ENCODE measurements at regions not wholly inside any gene's neighbourhood (a gene's known extent, or its start where the extent isn't known, plus 50 kb on each side); places are given as distances from the start of the nearest gene placed in this dataset.

Small RNA genes in the stretch of these regions (small RNA-seq; reads per million reads assigned to genes)
- gene RF00019 (ENCODE audit: insufficient read depth in 2 of 3, insufficient read length in 3 of 3, low read depth in 2 of 3, low replicate concordance in 1 of 3) = 0 reads per million in 3 experiments
